ENCODE measurements at regions not wholly inside any gene's neighbourhood (a gene's known extent, or its start where the extent isn't known, plus 50 kb on each side); places are given as distances from the start of the nearest gene placed in this dataset.

GRCh38 chr20:11155156-11155756 is 481.5 kb upstream of the JAG1 start:
- Histone ChIP-seq H3K27me3 (ENCODE audit: low read depth, low read length) (peaks cover 16% of the 10 kb centered on the region), H3K79me2 (ENCODE audit: low read length) (no peaks in the 10 kb centered on the region), H3K36me3 (replicated peaks; ENCODE audit: low read depth, low read length) (no peaks in the 10 kb centered on the region), H3K4me3 (ENCODE audit: low read length) (no peak overlapping the region), H3K27ac (ENCODE audit: low read length) (no peak overlapping the region), H2AFZ (ENCODE audit: low read depth, low read length) (no peak overlapping the region), H3K9me3 (ENCODE audit: insufficient read depth, low read length) (no peaks in the 10 kb centered on the region), H4K20me1 (ENCODE audit: insufficient read depth, low read length) (no peaks in the 10 kb centered on the region), H3K4me1 (ENCODE audit: low read length) (0 out of 2 replicates have a peak, but pooled peaks cover 4% of the 10 kb centered on the region), H3K4me2 (ENCODE audit: low read length) (no peak overlapping the region), H3K9ac (ENCODE audit: low read length) (no peak overlapping the region)
- no peak for TF ChIP-seq EZH2phosphoT487 (IDR thresholded peaks at IDR 0.05; ENCODE audit: low read depth)
- no peak for TF ChIP-seq CTCF (IDR thresholded peaks at IDR 0.05; ENCODE audit: low read depth, low read length)

GRCh38 chr20:11156922-11157321 is 483.1 kb upstream of the JAG1 start:
- H3K4me3 ChIP-seq (ENCODE audit: low read length): no peak overlapping the region
- no peak for TF ChIP-seq CTCF (IDR thresholded peaks at IDR 0.05; ENCODE audit: low read depth, low read length)
- TF ChIP-seq EZH2phosphoT487 (IDR thresholded peaks at IDR 0.05; ENCODE audit: low read depth): no peak
- H2AFZ ChIP-seq (ENCODE audit: low read depth, low read length): no peak overlapping the region
- no peak overlapping the region for H3K4me2 ChIP-seq (ENCODE audit: low read length)
- no peak overlapping the region for H3K27ac ChIP-seq (ENCODE audit: low read length)
- H3K36me3 ChIP-seq (replicated peaks; ENCODE audit: low read depth, low read length): no peaks in the 10 kb centered on the region
- no peak overlapping the region for H3K9ac ChIP-seq (ENCODE audit: low read length)
- H4K20me1 ChIP-seq (ENCODE audit: insufficient read depth, low read length): no peaks in the 10 kb centered on the region
- peaks cover 16% of the 10 kb centered on the region for H3K27me3 ChIP-seq (ENCODE audit: low read depth, low read length)
- H3K4me1 ChIP-seq (ENCODE audit: low read length): 0 out of 2 replicates have a peak, but pooled peaks cover 4% of the 10 kb centered on the region
- no peaks in the 10 kb centered on the region for H3K9me3 ChIP-seq (ENCODE audit: insufficient read depth, low read length)
- H3K79me2 ChIP-seq (ENCODE audit: low read length): no peaks in the 10 kb centered on the region

GRCh38 chr20:11158146-11158545 is 484.3 kb upstream of the JAG1 start:
- no peaks in the 10 kb centered on the region for H3K36me3 ChIP-seq (replicated peaks; ENCODE audit: low read depth, low read length)
- no peaks in the 10 kb centered on the region for H3K9me3 ChIP-seq (ENCODE audit: insufficient read depth, low read length)
- no peaks in the 10 kb centered on the region for H3K79me2 ChIP-seq (ENCODE audit: low read length)
- no peak overlapping the region for H3K27ac ChIP-seq (ENCODE audit: low read length)
- no peak overlapping the region for H3K4me2 ChIP-seq (ENCODE audit: low read length)
- H2AFZ ChIP-seq (ENCODE audit: low read depth, low read length): no peak overlapping the region
- H3K9ac ChIP-seq (ENCODE audit: low read length): no peak overlapping the region
- H3K27me3 ChIP-seq (ENCODE audit: low read depth, low read length): peaks cover 17% of the 10 kb centered on the region
- no peak overlapping the region for H3K4me3 ChIP-seq (ENCODE audit: low read length)
- 0 out of 2 replicates have a peak, but pooled peaks cover 4% of the 10 kb centered on the region for H3K4me1 ChIP-seq (ENCODE audit: low read length)
- no peaks in the 10 kb centered on the region for H4K20me1 ChIP-seq (ENCODE audit: insufficient read depth, low read length)
- no peak for TF ChIP-seq EZH2phosphoT487 (IDR thresholded peaks at IDR 0.05; ENCODE audit: low read depth)
- no peak for TF ChIP-seq CTCF (IDR thresholded peaks at IDR 0.05; ENCODE audit: low read depth, low read length)

- Histone ChIP-seq H3K9ac (ENCODE audit: low read length) (no peak overlapping the region), H3K36me3 (replicated peaks; ENCODE audit: low read depth, low read length) (no peaks in the 10 kb centered on the region), H3K27ac (ENCODE audit: low read length) (no peak overlapping the region), H3K9me3 (ENCODE audit: insufficient read depth, low read length) (no peaks in the 10 kb centered on the region), H3K4me1 (ENCODE audit: low read length) (0 out of 2 replicates have a peak, but pooled peaks cover 4% of the 10 kb centered on the region), H3K4me3 (ENCODE audit: low read length) (no peak overlapping the region), H2AFZ (ENCODE audit: low read depth, low read length) (no peak overlapping the region), H3K27me3 (ENCODE audit: low read depth, low read length) (peaks cover 21% of the 10 kb centered on the region), H3K79me2 (ENCODE audit: low read length) (no peaks in the 10 kb centered on the region), H3K4me2 (ENCODE audit: low read length) (no peak overlapping the region), H4K20me1 (ENCODE audit: insufficient read depth, low read length) (no peaks in the 10 kb centered on the region)
- TF ChIP-seq EZH2phosphoT487 (IDR thresholded peaks at IDR 0.05; ENCODE audit: low read depth) (no peak), CTCF (IDR thresholded peaks at IDR 0.05; ENCODE audit: low read depth, low read length) (no peak)
Observed at GRCh38 chr20:11158589-11158988, 484.8 kb upstream of the JAG1 start.

Measured in OCI-LY3 (cell line).